Kidney epithelial cell (primary cell): ENCODE measurements at regions not wholly inside any gene's neighbourhood (a gene's known extent, or its start where the extent isn't known, plus 50 kb on each side); places are given as distances from the start of the nearest gene placed in this dataset.
A peak's percentile ranks its signal among the peaks of the same experiment; 100 is the strongest.
"Not testable (repeated sequence)": the region's sequence is repeated elsewhere in the genome, so short reads cannot be mapped to it uniquely, and the experiment has no call there.

Experiments
- DNase-seq: peaks from one replicate; pipeline ENCODE4 v3.0.0-alpha.2; 2010; ENCODE audit warnings: low read depth
- H3K27me3 ChIP-seq: 2 replicates; pipeline ENCODE4 v1.6.0; 2011; ENCODE audit warnings: low read length; ENCODE audit not compliant: control insufficient read depth, insufficient read depth
- H3K36me3 ChIP-seq: 2 replicates; pipeline ENCODE4 v1.5.1; 2011; ENCODE audit warnings: low read length; ENCODE audit not compliant: control insufficient read depth, insufficient read depth
- H3K4me3 ChIP-seq: 2 replicates; pipeline ENCODE4 v1.5.1; 2011; ENCODE audit warnings: low read depth, mild to moderate bottlenecking, control low read depth, low read length
- TF ChIP-seq, protein P1 (sequence below): IDR thresholded peaks from 2 replicates; pipeline ENCODE4 v1.5.1; 2011; ENCODE audit warnings: mild to moderate bottlenecking, moderate library complexity, low read length, control low read depth, inconsistent platforms; ENCODE audit not compliant: insufficient read depth, poor library complexity, severe bottlenecking

DNA sequence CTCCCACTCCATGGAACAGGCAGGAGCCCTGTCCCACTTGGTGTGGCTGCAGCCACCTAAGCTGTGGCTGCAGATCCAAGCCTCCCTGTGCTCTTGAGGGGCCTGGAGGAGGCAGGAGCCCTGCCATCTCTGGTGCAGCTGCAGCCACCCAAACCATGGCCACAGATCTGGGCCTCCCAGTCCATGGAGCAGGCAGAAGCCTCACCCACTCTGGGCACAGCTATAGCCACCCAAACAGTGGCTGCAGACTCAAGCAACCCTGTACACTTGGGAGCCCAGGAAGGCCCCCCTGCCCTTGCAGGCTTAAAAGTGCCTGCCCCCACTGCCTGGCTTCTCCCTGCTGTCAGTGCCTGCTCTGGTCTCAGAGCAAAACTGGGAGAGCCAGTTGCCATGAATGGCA lies 320.3 kb downstream of the RFPL4B start:
- no peaks in the 10 kb centered on the region for H3K36me3 ChIP-seq
- no peaks in the 10 kb centered on the region for H3K27me3 ChIP-seq
- DNase-seq, result no peak
- TF ChIP-seq, protein P1, sequence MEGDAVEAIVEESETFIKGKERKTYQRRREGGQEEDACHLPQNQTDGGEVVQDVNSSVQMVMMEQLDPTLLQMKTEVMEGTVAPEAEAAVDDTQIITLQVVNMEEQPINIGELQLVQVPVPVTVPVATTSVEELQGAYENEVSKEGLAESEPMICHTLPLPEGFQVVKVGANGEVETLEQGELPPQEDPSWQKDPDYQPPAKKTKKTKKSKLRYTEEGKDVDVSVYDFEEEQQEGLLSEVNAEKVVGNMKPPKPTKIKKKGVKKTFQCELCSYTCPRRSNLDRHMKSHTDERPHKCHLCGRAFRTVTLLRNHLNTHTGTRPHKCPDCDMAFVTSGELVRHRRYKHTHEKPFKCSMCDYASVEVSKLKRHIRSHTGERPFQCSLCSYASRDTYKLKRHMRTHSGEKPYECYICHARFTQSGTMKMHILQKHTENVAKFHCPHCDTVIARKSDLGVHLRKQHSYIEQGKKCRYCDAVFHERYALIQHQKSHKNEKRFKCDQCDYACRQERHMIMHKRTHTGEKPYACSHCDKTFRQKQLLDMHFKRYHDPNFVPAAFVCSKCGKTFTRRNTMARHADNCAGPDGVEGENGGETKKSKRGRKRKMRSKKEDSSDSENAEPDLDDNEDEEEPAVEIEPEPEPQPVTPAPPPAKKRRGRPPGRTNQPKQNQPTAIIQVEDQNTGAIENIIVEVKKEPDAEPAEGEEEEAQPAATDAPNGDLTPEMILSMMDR, result no peak
- H3K4me3 ChIP-seq, result no peak overlapping the region

DNA sequence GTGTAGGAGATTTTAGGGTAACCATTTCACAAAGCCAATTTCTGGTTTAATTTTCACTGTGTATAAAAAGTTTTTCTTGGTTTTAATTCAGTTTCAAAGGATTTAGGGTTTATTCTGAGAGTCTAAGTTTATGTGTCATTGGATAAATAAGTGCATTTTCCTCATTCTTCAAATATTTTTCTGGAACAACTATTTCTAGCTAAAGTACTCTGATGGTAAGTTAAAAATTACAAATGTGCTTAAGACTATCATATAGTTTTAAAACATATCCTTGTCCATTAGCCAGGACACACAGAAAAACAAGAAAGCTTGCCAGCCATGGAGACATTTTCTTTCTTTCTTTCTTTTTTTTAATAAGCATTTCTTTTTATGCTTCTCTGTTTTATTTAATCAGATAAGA lies 333.0 kb downstream of the RFPL4B start:
- DNase-seq, result no peak

DNA sequence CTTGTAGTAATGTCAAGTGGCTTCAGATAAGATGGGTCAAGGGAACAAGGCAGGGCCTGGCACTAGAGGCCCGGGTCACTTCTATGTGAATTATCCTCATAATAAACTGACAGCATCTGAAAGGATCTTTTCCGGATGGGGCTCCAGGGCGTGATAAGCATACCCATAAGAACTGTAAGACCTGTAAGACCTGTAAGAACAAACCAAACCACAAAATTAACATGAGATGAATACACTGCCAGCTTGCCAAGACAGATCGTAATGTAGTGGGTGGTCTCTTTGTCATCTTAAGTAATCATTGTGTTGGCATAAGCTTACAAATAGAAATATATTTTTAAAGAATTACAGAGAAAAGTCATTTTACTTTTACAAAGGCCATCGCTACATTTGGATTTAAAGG lies 334.9 kb downstream of the RFPL4B start:
- TF ChIP-seq, protein P1, result no peak
- no peak for DNase-seq
- Histone ChIP-seq H3K36me3 (no peaks in the 10 kb centered on the region), H3K4me3 (no peak overlapping the region), H3K27me3 (no peaks in the 10 kb centered on the region)

More for the DNA sequence above, 333.0 kb downstream of the RFPL4B start:
- TF ChIP-seq, protein P1, result no peak
- Histone ChIP-seq H3K27me3 (no peaks in the 10 kb centered on the region), H3K4me3 (no peak overlapping the region), H3K36me3 (no peaks in the 10 kb centered on the region)

DNA sequence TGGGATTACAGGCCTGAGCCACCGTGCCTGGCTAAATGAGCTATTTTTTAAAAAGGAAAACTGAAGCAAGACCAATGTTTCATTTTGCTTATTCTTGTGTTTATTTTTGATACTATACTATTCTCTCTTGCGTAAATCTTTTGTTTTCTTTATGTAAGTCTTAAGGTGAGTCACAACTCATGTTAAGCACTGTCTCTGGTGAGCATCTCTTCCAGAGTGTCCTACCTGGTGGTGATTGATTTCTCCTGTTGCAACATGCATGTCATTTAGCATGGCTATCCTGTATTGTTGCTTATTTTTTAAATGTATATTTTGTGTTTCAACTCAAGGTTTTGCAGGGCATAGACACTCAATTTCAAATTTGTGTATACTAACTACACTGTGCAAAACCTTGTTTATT lies 336.0 kb downstream of the RFPL4B start:
- Histone ChIP-seq H3K4me3 (no peak overlapping the region), H3K36me3 (no peaks in the 10 kb centered on the region), H3K27me3 (no peaks in the 10 kb centered on the region)
- TF ChIP-seq, protein P1, result no peak
- DNase-seq, result no peak

DNA sequence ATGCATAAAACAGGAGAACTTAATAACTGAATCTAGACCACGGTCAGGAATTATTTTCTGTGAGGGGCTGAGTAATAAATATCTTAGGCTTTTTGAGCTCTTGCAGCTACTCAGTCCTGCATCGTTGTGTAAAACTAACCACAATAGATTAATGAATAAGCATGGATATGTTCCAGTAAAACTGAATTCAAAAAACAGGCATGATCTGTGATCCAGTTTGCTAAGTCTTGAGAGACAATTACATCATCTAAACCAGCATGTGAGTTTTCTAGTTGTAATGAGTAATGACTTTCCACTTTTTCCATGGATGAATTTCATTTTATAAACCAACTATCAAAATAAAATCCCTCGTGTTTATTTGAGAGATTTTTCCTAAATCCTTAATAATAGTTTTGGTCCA lies 336.8 kb downstream of the RFPL4B start:
- Histone ChIP-seq H3K27me3 (no peaks in the 10 kb centered on the region), H3K36me3 (no peaks in the 10 kb centered on the region), H3K4me3 (no peak overlapping the region)
- DNase-seq, result peak; percentile 71
- TF ChIP-seq, protein P1, result no peak

DNA sequence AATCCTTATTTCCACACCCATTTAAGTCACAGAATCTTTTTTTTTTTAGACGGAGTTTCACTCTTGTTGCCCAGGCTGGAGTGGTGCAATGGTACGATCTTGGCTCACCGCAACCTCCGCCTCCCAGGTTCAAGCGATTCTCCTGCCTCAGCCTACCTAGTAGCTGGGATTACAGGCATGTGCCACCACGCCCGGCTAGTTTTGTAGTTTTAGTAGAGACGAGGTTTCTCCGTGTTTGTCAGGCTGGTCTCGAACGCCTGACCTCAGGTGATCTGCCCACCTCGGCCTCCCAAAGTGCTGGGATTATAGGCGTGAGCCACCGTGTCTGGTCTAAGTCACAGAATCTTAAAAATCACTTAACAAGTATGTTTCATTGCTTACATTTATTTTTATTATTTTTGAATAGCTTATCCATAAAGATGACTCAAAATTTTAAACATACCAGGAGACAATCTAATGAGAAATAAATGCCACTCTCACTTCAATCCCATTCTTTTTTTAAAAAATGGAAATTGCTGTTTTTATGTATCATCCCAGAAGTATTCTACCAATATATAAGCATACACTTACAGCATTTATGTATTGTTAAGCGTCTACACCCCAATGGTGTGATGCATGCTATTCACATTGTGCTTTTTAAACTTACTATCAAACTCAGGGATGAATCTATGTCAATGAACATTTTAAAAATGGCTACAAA lies 338.5 kb downstream of the RFPL4B start:
- not testable (repeated sequence) for H3K4me3 ChIP-seq, H3K36me3 ChIP-seq, DNase-seq, H3K27me3 ChIP-seq

DNA sequence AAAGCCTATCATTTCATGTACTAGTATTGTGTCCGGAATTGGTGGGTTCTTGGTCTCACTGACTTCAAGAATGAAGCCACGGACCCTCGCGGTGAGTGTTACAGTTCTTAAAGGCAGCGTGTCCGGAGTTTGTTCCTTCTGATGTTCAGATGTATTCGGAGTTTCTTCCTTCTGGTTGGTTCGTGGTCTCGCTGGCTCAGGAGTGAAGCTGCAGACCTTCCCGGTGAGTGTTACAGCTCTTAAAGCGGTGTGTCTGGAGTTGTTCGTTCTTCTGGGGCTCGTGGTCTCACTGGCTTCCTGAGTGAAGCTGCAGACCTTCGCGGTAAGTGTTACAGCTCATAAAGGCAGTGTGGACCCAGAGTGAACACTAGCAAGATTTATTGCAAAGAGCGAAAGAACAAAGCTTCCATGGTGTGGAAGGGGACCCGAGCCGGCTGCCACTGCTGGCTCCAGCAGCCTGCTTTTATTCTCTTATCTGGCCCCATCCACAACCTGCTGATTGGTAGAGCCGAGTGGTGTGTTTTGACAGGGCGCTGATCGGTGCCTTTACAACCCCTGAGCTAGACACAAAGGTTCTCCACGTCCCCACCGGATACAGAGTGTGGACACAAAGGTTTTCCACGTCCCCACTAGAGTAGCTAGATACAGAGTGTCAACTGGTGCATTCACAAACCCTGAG lies 341.5 kb downstream of the RFPL4B start:
- not testable (repeated sequence) for H3K27me3 ChIP-seq, DNase-seq, H3K36me3 ChIP-seq
- peak overlapping the region; percentile 10 for H3K4me3 ChIP-seq

DNA sequence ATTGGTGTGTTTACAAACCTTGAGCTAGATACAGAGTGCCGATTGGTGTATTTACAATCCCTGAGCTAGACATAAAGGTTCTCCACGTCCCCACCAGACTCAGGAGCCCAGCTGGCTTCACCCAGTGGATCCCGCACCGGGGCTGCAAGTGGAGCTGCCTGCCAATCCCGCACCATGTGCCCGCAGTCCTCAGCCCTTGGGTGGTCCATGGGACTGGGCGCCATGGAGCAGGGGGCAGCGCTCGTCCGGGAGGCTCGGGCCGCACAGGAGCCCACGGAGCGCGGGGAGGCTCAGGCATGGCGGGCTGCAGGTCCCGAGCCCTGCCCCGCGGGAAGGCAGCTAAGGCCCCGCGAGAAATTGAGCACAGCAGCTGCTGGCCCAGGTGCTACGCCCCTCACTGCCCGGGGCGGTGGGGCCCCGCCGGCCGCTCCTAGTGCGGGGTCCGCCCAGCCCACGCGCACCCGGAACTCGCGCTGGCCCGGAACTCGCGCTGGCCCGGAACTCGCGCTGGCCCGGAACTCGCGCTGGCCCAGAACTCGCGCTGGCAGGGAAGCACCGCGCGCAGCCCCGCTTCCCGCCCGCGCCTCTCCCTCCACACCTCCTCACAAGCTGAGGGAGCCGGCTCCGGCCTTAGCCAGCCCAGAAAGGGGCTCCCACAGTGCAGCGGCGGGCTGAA lies 342.2 kb downstream of the RFPL4B start:
- H3K4me3 ChIP-seq, DNase-seq, H3K27me3 ChIP-seq, H3K36me3 ChIP-seq: not testable (repeated sequence)
